Nephron (organoid): ENCODE measurements at regions not wholly inside any gene's neighbourhood (a gene's known extent, or its start where the extent isn't known, plus 50 kb on each side); places are given as distances from the start of the nearest gene placed in this dataset.

Experiments
- H3K27ac Mint-ChIP-seq, 3 experiments: 2 replicates each; pipeline ENCODE4 v1.8.0; 2020; ENCODE audit warnings: mixed read lengths in 3 of 3, mild to moderate bottlenecking in 2 of 3, moderate library complexity in 1 of 3
- H3K27me3 Mint-ChIP-seq: 2 replicates; pipeline ENCODE4 v1.8.0; 2021; ENCODE audit warnings: low read depth, mild to moderate bottlenecking, moderate library complexity, mixed read lengths
- H3K36me3 Mint-ChIP-seq: 2 replicates; pipeline ENCODE4 v1.8.0; 2020; ENCODE audit warnings: low read depth, mixed read lengths
- H3K4me1 Mint-ChIP-seq: 2 replicates; pipeline ENCODE4 v1.8.0; 2020; ENCODE audit warnings: mixed read lengths
- H3K4me3 Mint-ChIP-seq, 3 experiments: 2 replicates each; pipeline ENCODE4 v1.8.0; 2020; ENCODE audit warnings: mild to moderate bottlenecking in 3 of 3, mixed read lengths in 3 of 3, moderate library complexity in 2 of 3
- H3K9me3 Mint-ChIP-seq: 2 replicates; pipeline ENCODE4 v1.8.0; 2020; ENCODE audit warnings: mixed read lengths
- TF ChIP-seq, protein P1 (sequence below), 3 experiments: fragments of 200-600 bp; sonication (generic); IDR thresholded peaks; one replicate each; pipeline ENCODE4 v1.5.0; 2021; ENCODE audit warnings: antibody characterized with exemption in 3 of 3; ENCODE audit not compliant: unreplicated experiment in 3 of 3

GRCh38 chr10:8504499-8504898, 450.0 kb downstream of the GATA3 start:
- Mint-ChIP-seq H3K9me3 (no peaks in the 10 kb centered on the region), H3K36me3 (no peaks in the 10 kb centered on the region), H3K27ac (no peak overlapping the region), H3K4me1 (no peaks in the 10 kb centered on the region), H3K27me3 (peaks cover 51% of the 10 kb centered on the region), H3K4me3 (no peak overlapping the region)
- TF ChIP-seq, protein P1, sequence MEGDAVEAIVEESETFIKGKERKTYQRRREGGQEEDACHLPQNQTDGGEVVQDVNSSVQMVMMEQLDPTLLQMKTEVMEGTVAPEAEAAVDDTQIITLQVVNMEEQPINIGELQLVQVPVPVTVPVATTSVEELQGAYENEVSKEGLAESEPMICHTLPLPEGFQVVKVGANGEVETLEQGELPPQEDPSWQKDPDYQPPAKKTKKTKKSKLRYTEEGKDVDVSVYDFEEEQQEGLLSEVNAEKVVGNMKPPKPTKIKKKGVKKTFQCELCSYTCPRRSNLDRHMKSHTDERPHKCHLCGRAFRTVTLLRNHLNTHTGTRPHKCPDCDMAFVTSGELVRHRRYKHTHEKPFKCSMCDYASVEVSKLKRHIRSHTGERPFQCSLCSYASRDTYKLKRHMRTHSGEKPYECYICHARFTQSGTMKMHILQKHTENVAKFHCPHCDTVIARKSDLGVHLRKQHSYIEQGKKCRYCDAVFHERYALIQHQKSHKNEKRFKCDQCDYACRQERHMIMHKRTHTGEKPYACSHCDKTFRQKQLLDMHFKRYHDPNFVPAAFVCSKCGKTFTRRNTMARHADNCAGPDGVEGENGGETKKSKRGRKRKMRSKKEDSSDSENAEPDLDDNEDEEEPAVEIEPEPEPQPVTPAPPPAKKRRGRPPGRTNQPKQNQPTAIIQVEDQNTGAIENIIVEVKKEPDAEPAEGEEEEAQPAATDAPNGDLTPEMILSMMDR (IDR thresholded peaks at IDR 0.05; ENCODE audit: unreplicated experiment in 3 of 3), result no peak

DNA sequence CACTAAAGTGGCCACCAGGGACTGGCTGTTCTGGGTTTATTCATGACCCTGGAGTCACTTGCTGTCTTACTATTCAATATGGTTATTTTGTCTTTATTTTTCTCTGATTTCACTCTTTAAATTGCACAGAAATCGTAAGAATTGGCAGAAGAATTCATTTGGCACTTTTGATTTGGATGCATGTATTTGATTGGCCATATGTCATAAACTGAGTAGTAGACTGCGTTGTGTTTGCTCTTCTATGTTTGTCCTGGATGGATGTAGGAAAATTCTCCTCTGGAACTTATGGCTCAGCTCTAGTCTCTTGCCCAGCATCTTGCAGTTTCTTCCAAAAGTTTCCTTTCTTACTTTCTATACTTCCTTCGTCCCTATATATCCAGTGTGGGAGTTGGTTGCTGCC, 452.7 kb downstream of the GATA3 start:
- H3K27ac Mint-ChIP-seq, result no peak overlapping the region
- no peaks in the 10 kb centered on the region for H3K9me3 Mint-ChIP-seq
- H3K27me3 Mint-ChIP-seq, result peaks cover 65% of the 10 kb centered on the region
- TF ChIP-seq, protein P1 (IDR thresholded peaks at IDR 0.05; ENCODE audit: unreplicated experiment in 3 of 3), result no peak
- H3K4me3 Mint-ChIP-seq, result no peak overlapping the region
- H3K36me3 Mint-ChIP-seq, result no peaks in the 10 kb centered on the region
- H3K4me1 Mint-ChIP-seq, result no peaks in the 10 kb centered on the region

GRCh38 chr10:8508882-8509281, 454.4 kb downstream of the GATA3 start:
- TF ChIP-seq, protein P1 (IDR thresholded peaks at IDR 0.05; ENCODE audit: unreplicated experiment in 3 of 3), result no peak
- Mint-ChIP-seq H3K9me3 (no peaks in the 10 kb centered on the region), H3K36me3 (no peaks in the 10 kb centered on the region), H3K4me3 (no peak overlapping the region), H3K4me1 (no peaks in the 10 kb centered on the region), H3K27me3 (peaks cover 60% of the 10 kb centered on the region), H3K27ac (no peak overlapping the region)

DNA sequence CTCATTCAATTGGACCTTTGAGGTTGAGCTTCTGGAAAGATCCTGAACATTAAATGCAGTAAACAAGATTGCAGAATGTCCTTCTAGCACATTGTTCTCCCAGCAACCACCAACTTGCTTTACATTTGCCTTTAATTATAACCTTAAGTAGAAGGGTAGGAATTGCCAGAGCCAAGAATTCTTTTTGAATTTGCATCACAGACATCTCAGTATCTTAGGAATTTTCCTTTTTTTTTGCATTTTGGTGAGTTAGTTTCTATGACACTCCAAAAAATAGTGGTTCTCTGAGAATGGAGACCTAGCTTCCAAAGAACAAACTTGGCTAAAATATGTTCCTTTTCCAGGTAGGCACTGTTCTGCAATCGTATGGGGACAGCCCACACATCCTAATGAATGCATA, 456.0 kb downstream of the GATA3 start:
- no peaks in the 10 kb centered on the region for H3K4me1 Mint-ChIP-seq
- H3K27ac Mint-ChIP-seq, result no peak overlapping the region
- TF ChIP-seq, protein P1 (IDR thresholded peaks at IDR 0.05; ENCODE audit: unreplicated experiment in 3 of 3), result no peak
- H3K27me3 Mint-ChIP-seq, result peaks cover 57% of the 10 kb centered on the region
- H3K9me3 Mint-ChIP-seq, result no peaks in the 10 kb centered on the region
- no peaks in the 10 kb centered on the region for H3K36me3 Mint-ChIP-seq
- H3K4me3 Mint-ChIP-seq, result no peak overlapping the region

GRCh38 chr10:8511026-8511425, 456.5 kb downstream of the GATA3 start:
- peaks cover 53% of the 10 kb centered on the region for H3K27me3 Mint-ChIP-seq
- TF ChIP-seq, protein P1 (IDR thresholded peaks at IDR 0.05; ENCODE audit: unreplicated experiment in 3 of 3), result no peak
- H3K36me3 Mint-ChIP-seq, result no peaks in the 10 kb centered on the region
- no peaks in the 10 kb centered on the region for H3K4me1 Mint-ChIP-seq
- H3K9me3 Mint-ChIP-seq, result no peaks in the 10 kb centered on the region
- no peak overlapping the region for H3K4me3 Mint-ChIP-seq
- H3K27ac Mint-ChIP-seq, result no peak overlapping the region
